ENCODE measurements at regions not wholly inside any gene's neighbourhood (a gene's known extent, or its start where the extent isn't known, plus 50 kb on each side); places are given as distances from the start of the nearest gene placed in this dataset.

- Histone ChIP-seq H3K4me1 (no peaks in the 10 kb centered on the region), H3K27me3 (ENCODE audit: insufficient read depth in 3 of 3, low read length in 2 of 3) (no peaks in the 10 kb centered on the region), H3K4me3 (no peak overlapping the region), H3K9me3 (no peaks in the 10 kb centered on the region), H3K36me3 (ENCODE audit: insufficient read depth in 1 of 2, low read depth in 1 of 2) (no peaks in the 10 kb centered on the region), H3K27ac (no peak overlapping the region)
- intact Hi-C loops (cut with DNase I) = loop anchor here in 1 of 2 donors (5.0 kb wide), 1 partner anchor 284 kb away; no protein-coding TSS in a partner anchor
- WGBS, 3 donors = 56 to 73% (median 72%) methylated on average over 1 of the region's 1 CpG
- no peak for ATAC-seq
- TF ChIP-seq CTCF (IDR thresholded peaks at IDR 0.05) = no peak
- no peak for DNase-seq
Observed at GRCh38 chr1:192418552-192419285, 101.9 kb downstream of the RGS21 start.

- Histone ChIP-seq H3K4me1 (no peaks in the 10 kb centered on the region), H3K4me3 (no peak overlapping the region), H3K9me3 (peaks cover 9% of the 10 kb centered on the region), H3K27ac (no peak overlapping the region), H3K27me3 (ENCODE audit: insufficient read depth in 3 of 3, low read length in 2 of 3) (no peaks in the 10 kb centered on the region), H3K36me3 (ENCODE audit: insufficient read depth in 1 of 2, low read depth in 1 of 2) (no peaks in the 10 kb centered on the region)
- 65 to 72% (median 68%) methylated on average over 3 of the region's 3 CpGs for WGBS, 3 donors
- ATAC-seq = no peak
- no peak for TF ChIP-seq CTCF (IDR thresholded peaks at IDR 0.05)
- no peak for DNase-seq
- intact Hi-C loops (cut with DNase I) = no loop called here
Observed at GRCh38 chr1:192430644-192431043, 113.9 kb downstream of the RGS21 start.

- no peaks in the 10 kb centered on the region for H3K4me1 ChIP-seq
- no peaks in the 10 kb centered on the region for H3K27me3 ChIP-seq (ENCODE audit: insufficient read depth in 3 of 3, low read length in 2 of 3)
- H3K36me3 ChIP-seq (ENCODE audit: insufficient read depth in 1 of 2, low read depth in 1 of 2) = no peaks in the 10 kb centered on the region
- TF ChIP-seq CTCF (IDR thresholded peaks at IDR 0.05) = no peak
- peaks cover 3% of the 10 kb centered on the region for H3K9me3 ChIP-seq
- intact Hi-C loops (cut with DNase I) = no loop called here
- no peak overlapping the region for H3K4me3 ChIP-seq
- H3K27ac ChIP-seq = no peak overlapping the region
- WGBS, 3 donors = 90 to 96% (median 91%) methylated on average over 4 of the region's 4 CpGs
- ATAC-seq (no peak), DNase-seq (no peak)
Observed at GRCh38 chr1:192435704-192436103, 118.9 kb downstream of the RGS21 start.

GRCh38 chr1:192436441-192437078 is 119.8 kb downstream of the RGS21 start:
- Histone ChIP-seq H3K36me3 (ENCODE audit: insufficient read depth in 1 of 2, low read depth in 1 of 2) (no peaks in the 10 kb centered on the region), H3K27ac (no peak overlapping the region), H3K9me3 (no peaks in the 10 kb centered on the region), H3K4me1 (no peaks in the 10 kb centered on the region), H3K27me3 (ENCODE audit: insufficient read depth in 3 of 3, low read length in 2 of 3) (no peaks in the 10 kb centered on the region), H3K4me3 (no peak overlapping the region)
- ATAC-seq (no peak), DNase-seq (no peak)
- TF ChIP-seq CTCF (IDR thresholded peaks at IDR 0.05) = no peak
- 88 to 90% (median 90%) methylated on average over 8 of the region's 8 CpGs for WGBS, 3 donors
- intact Hi-C loops (cut with DNase I) = no loop called here

Measured in psoas muscle (tissue), 7 donors.